B cell (primary cell): ENCODE measurements at regions not wholly inside any gene's neighbourhood (a gene's known extent, or its start where the extent isn't known, plus 50 kb on each side); places are given as distances from the start of the nearest gene placed in this dataset.

Experiments used
- ATAC-seq: fragments of 200-7000 bp; cut with Tn5 transposase; one replicate; pipeline ENCODE4 v1.10.0; 2021; ENCODE audit warnings: low read depth, mild to moderate bottlenecking, moderate number of reproducible peaks, moderate library complexity
- CTCF ChIA-PET: fragments of 350-600 bp; sonication (Branson Sonifier 250); formaldehyde crosslinking; loops from one replicate; lab custom pipeline; 2021; ENCODE audit warnings: antibody characterized with exemption, inconsistent platforms; lab: Charles Lee
- POLR2A ChIA-PET: fragments of 350-600 bp; sonication (Branson Sonifier 250); formaldehyde crosslinking; loops from one replicate; lab custom pipeline; 2021; ENCODE audit warnings: antibody characterized with exemption; lab: Charles Lee
- DNase-seq: peaks from one replicate; pipeline ENCODE4 v3.0.0; 2013
- H2AFZ ChIP-seq: 2 replicates; pipeline ENCODE4 v1.6.1; 2012; ENCODE audit warnings: mild to moderate bottlenecking, low read depth, low read length; ENCODE audit not compliant: insufficient read depth, poor library complexity, severe bottlenecking
- H3K27ac ChIP-seq, 2 donors: 1 replicate in 1 of 2; 2 replicates in 1 of 2; pipeline ENCODE4 v1.5.1; 2012 to 2013; ENCODE audit warnings: low read length in 2 of 2, mild to moderate bottlenecking in 2 of 2, moderate library complexity in 1 of 2
- H3K27me3 ChIP-seq, 4 experiments: fragments of 200-600 bp in 1 of 4; sonication (generic) in 1 of 4; replicated peaks in 1 of 4; 1 replicate in 2 of 4; 2 replicates in 2 of 4; pipeline versions ENCODE4 v1.6.1 to v1.7.0; 2013 to 2016; ENCODE audit warnings: low read length in 3 of 4, mild to moderate bottlenecking in 2 of 4, mixed read lengths in 1 of 4, moderate library complexity in 1 of 4; ENCODE audit not compliant: insufficient read depth in 4 of 4, control insufficient read depth in 3 of 4; ENCODE audit errors: control extremely low read depth in 1 of 4
- H3K36me3 ChIP-seq, 2 experiments: replicated peaks in 1 of 2; 1 replicate in 1 of 2; 2 replicates in 1 of 2; pipeline versions ENCODE4 v1.6.1 to v1.7.1; 2013; ENCODE audit warnings: low read length in 1 of 2; ENCODE audit not compliant: insufficient read depth in 2 of 2, control insufficient read depth in 1 of 2; ENCODE audit errors: control extremely low read depth in 1 of 2, extremely low read depth in 1 of 2
- H3K4me1 ChIP-seq, 2 donors: fragments of 200-600 bp in 1 of 2; sonication (generic) in 1 of 2; 1 replicate in 1 of 2; 2 replicates in 1 of 2; pipeline versions ENCODE4 v1.5.1 to v1.6.1; 2013 to 2017; ENCODE audit warnings: low read length in 2 of 2; ENCODE audit not compliant: control insufficient read depth in 2 of 2, insufficient read depth in 2 of 2
- H3K4me2 ChIP-seq: replicated peaks from 2 replicates; pipeline ENCODE3; 2012; ENCODE audit warnings: mild to moderate bottlenecking, low read depth, low read length; ENCODE audit not compliant: poor library complexity, severe bottlenecking
- H3K4me3 ChIP-seq, 5 experiments: fragments of 200-600 bp in 1 of 5; sonication (generic) in 1 of 5; 1 replicate in 3 of 5; 2 replicates in 2 of 5; pipeline versions ENCODE4 v1.5.1 to v1.7.0; 2011 to 2016; ENCODE audit warnings: low read length in 4 of 5, mild to moderate bottlenecking in 4 of 5, low read depth in 2 of 5, control low read depth in 1 of 5, moderate library complexity in 1 of 5; ENCODE audit not compliant: insufficient read depth in 1 of 5; ENCODE audit errors: control extremely low read depth in 1 of 5, extremely low read depth in 1 of 5
- H3K79me2 ChIP-seq: fragments of 200-600 bp; sonication (generic); one replicate; pipeline ENCODE4 v1.6.0; 2016; ENCODE audit warnings: low read length; ENCODE audit not compliant: control insufficient read depth, insufficient read depth
- H3K9ac ChIP-seq: fragments of 200-600 bp; sonication (generic); 2 replicates; pipeline ENCODE4 v1.6.1; 2017; ENCODE audit warnings: mild to moderate bottlenecking, low read length, moderate library complexity
- H3K9me3 ChIP-seq, 3 donors: one replicate each; pipeline versions ENCODE4 v1.6.1 to v1.7.1; 2013; ENCODE audit warnings: low read length in 2 of 3; ENCODE audit not compliant: control insufficient read depth in 2 of 3, insufficient read depth in 1 of 3; ENCODE audit errors: control extremely low read depth in 1 of 3
- H4K20me1 ChIP-seq: 2 replicates; pipeline ENCODE4 v1.6.0; 2012; ENCODE audit warnings: mild to moderate bottlenecking, low read length; ENCODE audit not compliant: insufficient read depth, control insufficient read depth, poor library complexity, severe bottlenecking
- H3K27ac Mint-ChIP-seq: one replicate; pipeline ENCODE4 v1.8.0; 2021; ENCODE audit warnings: mixed read lengths
- H3K27me3 Mint-ChIP-seq: one replicate; pipeline ENCODE4 v1.8.0; 2021; ENCODE audit warnings: mixed read lengths
- H3K4me1 Mint-ChIP-seq: one replicate; pipeline ENCODE4 v1.8.0; 2021; ENCODE audit warnings: mixed read lengths
- H3K4me3 Mint-ChIP-seq: one replicate; pipeline ENCODE4 v1.8.0; 2021; ENCODE audit warnings: mixed read lengths
- H3K9me3 Mint-ChIP-seq: one replicate; pipeline ENCODE4 v1.8.0; 2022; ENCODE audit warnings: mixed read lengths; ENCODE audit not compliant: insufficient read depth
- EZH2 ChIP-seq: IDR thresholded peaks from 2 replicates; pipeline ENCODE4 v1.6.1; 2012; ENCODE audit warnings: borderline replicate concordance, low read depth, mild to moderate bottlenecking, moderate library complexity, low read length; ENCODE audit not compliant: insufficient read depth, poor library complexity, severe bottlenecking
- WGBS: methylation state at CpG from one replicate; pipeline ENCODE4 v1.1.5; 2013; ENCODE audit warnings: missing lambda C conversion rate; ENCODE audit not compliant: insufficient coverage; 5-methylcytosine and 5-hydroxymethylcytosine counted together
- intact Hi-C: fragments of 100-400 bp; cut with micrococcal nuclease; formaldehyde crosslinking; loops from one replicate; pipeline ENCODE4 v1.10.0; 2022
- TF ChIP-seq, protein P1 (sequence below): fragments of 200-600 bp; IDR thresholded peaks from one replicate; pipeline ENCODE4 v1.8.0; 2022; ENCODE audit warnings: antibody characterized with exemption, mild to moderate bottlenecking

DNA sequence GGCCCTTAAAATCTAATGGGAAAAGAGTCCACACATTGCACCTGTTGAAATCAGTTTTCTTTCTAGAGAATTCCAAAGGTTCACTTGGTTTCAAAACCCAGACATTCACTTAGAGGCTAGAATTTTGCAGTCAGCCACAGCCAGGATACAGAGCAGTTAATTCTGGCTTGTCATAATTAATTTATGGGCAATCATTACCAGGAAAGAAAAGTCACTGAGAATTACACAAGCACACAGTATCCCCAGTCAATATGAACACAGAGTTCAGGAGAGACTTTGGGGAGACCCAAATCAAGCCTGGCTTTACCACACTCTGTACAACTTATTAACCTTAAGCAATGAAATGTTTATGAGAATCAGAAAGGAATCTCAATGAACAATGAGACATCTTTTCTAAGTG, 224.3 kb upstream of the SOX21 start:
- no peaks in the 10 kb centered on the region for H3K27me3 ChIP-seq
- Mint-ChIP-seq H3K27ac (no peak overlapping the region), H3K4me3 (no peak overlapping the region), H3K4me1 (no peaks in the 10 kb centered on the region), H3K9me3 (peaks cover 7% of the 10 kb centered on the region), H3K27me3 (no peaks in the 10 kb centered on the region)
- DNase-seq (no peak), ATAC-seq (no peak)
- no peaks in the 10 kb centered on the region for H3K79me2 ChIP-seq
- ChIA-PET POLR2A (no interaction called here), CTCF (no interaction called here)
- H2AFZ ChIP-seq: no peak overlapping the region
- H3K27ac ChIP-seq: no peak overlapping the region
- TF ChIP-seq, protein P1, sequence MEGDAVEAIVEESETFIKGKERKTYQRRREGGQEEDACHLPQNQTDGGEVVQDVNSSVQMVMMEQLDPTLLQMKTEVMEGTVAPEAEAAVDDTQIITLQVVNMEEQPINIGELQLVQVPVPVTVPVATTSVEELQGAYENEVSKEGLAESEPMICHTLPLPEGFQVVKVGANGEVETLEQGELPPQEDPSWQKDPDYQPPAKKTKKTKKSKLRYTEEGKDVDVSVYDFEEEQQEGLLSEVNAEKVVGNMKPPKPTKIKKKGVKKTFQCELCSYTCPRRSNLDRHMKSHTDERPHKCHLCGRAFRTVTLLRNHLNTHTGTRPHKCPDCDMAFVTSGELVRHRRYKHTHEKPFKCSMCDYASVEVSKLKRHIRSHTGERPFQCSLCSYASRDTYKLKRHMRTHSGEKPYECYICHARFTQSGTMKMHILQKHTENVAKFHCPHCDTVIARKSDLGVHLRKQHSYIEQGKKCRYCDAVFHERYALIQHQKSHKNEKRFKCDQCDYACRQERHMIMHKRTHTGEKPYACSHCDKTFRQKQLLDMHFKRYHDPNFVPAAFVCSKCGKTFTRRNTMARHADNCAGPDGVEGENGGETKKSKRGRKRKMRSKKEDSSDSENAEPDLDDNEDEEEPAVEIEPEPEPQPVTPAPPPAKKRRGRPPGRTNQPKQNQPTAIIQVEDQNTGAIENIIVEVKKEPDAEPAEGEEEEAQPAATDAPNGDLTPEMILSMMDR: no peak
- TF ChIP-seq EZH2: no peak
- H3K4me2 ChIP-seq: no peak overlapping the region
- H3K9ac ChIP-seq: no peak overlapping the region
- no peak overlapping the region for H3K4me3 ChIP-seq
- peaks cover 0 to 13% (median 1%) of the 10 kb centered on the region in 3 donors for H3K9me3 ChIP-seq
- no peaks in the 10 kb centered on the region for H4K20me1 ChIP-seq
- H3K4me1 ChIP-seq: no peaks in the 10 kb centered on the region
- no peaks in the 10 kb centered on the region for H3K36me3 ChIP-seq
- intact Hi-C loops: no loop called here

DNA sequence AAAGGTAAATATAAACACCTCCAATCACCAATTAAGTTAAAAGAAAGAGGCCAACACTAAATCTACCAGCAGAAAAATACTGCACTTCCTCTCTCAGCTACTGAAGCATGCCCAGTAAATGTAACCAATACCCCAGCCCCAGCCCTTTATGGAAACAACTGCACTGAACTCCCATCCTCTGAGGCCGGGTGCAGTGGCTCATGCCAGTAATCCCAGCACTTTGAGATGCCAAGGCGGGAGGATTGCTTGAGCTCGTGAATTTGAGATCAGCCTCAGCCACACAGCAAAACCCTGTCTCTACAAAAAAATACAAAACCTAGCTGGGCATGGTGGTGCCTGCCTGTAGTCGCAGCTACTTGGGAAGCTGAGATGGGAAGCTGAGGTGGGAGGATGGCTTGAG, 221.6 kb upstream of the SOX21 start:
- H3K27ac Mint-ChIP-seq: no peak overlapping the region
- H3K36me3 ChIP-seq: no peaks in the 10 kb centered on the region
- H4K20me1 ChIP-seq: no peaks in the 10 kb centered on the region
- DNase-seq (no peak), ATAC-seq (no peak)
- no peaks in the 10 kb centered on the region for H3K27me3 ChIP-seq
- H3K4me3 ChIP-seq: no peak overlapping the region
- ChIA-PET POLR2A (no interaction called here), CTCF (no interaction called here)
- H3K9me3 ChIP-seq: peaks cover 0 to 13% (median 1%) of the 10 kb centered on the region in 3 donors
- H3K27me3 Mint-ChIP-seq: no peaks in the 10 kb centered on the region
- no peaks in the 10 kb centered on the region for H3K4me1 Mint-ChIP-seq
- no peak overlapping the region for H3K4me2 ChIP-seq
- H3K4me3 Mint-ChIP-seq: no peak overlapping the region
- no peak overlapping the region for H3K9ac ChIP-seq
- no peak overlapping the region for H2AFZ ChIP-seq
- intact Hi-C loops: no loop called here
- 80% methylated on average over 1 of the region's 4 CpGs for WGBS
- TF ChIP-seq, protein P1: no peak
- no peak for TF ChIP-seq EZH2
- H3K4me1 ChIP-seq: no peaks in the 10 kb centered on the region
- peaks cover 7% of the 10 kb centered on the region for H3K9me3 Mint-ChIP-seq
- no peaks in the 10 kb centered on the region for H3K79me2 ChIP-seq
- no peak overlapping the region for H3K27ac ChIP-seq
